SK-N-SH (cell line): ENCODE measurements at regions not wholly inside any gene's neighbourhood (a gene's known extent, or its start where the extent isn't known, plus 50 kb on each side); places are given as distances from the start of the nearest gene placed in this dataset.

Source experiments
- EP300 ChIP-seq, 2 experiments: IDR thresholded peaks; 2 replicates each; pipeline versions ENCODE4 v1.4.0 to v1.6.1; 2012; ENCODE audit warnings: borderline replicate concordance in 1 of 2, low read depth in 1 of 2, low read length in 1 of 2
- REST ChIP-seq: IDR thresholded peaks from 2 replicates; pipeline ENCODE4 v1.6.1; 2012; ENCODE audit warnings: mild to moderate bottlenecking, low read depth, low read length, moderate library complexity

- TF ChIP-seq REST: no peak
- TF ChIP-seq EP300 (IDR thresholded peaks at IDR 0.05; ENCODE audit: borderline replicate concordance in 1 of 2, low read depth in 1 of 2, low read length in 1 of 2): no peak
Observed at GRCh38 chr9:22244139-22245011, 202.2 kb upstream of the DMRTA1 start.
